HG03575 (cell line): ENCODE measurements at regions not wholly inside any gene's neighbourhood (a gene's known extent, or its start where the extent isn't known, plus 50 kb on each side); places are given as distances from the start of the nearest gene placed in this dataset.
"Not testable (repeated sequence)": the region's sequence is repeated elsewhere in the genome, so short reads cannot be mapped to it uniquely, and the experiment has no call there.

ENCODE experiments used
- ATAC-seq: cut with Tn5 transposase; IDR thresholded peaks from one replicate; pipeline ENCODE4 v1.9.1; 2021; ENCODE audit not compliant: unreplicated experiment, insufficient number of reproducible peaks, low FRiP score; ENCODE audit errors: extremely low read depth

DNA sequence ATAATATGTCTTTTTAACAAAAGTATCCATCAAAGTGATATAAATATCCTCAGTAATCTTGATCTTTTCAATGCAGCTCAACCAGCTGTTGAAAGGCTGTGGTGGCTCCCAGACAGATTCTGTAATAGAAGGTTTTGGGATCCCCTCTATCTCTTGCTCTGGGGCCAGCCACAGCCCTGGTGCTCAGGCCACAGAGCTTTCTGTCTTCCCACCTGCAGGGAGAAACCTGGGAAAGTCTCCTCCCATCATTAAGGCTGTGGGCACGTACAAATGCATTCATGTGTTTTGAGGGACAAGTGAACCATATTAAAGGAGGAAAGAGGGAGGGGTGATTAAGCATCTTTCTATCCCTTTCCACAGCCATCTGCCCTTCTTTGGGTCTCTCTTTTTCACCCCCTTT lies 183.1 kb downstream of the PRDM13 start:
- no peak for ATAC-seq

DNA sequence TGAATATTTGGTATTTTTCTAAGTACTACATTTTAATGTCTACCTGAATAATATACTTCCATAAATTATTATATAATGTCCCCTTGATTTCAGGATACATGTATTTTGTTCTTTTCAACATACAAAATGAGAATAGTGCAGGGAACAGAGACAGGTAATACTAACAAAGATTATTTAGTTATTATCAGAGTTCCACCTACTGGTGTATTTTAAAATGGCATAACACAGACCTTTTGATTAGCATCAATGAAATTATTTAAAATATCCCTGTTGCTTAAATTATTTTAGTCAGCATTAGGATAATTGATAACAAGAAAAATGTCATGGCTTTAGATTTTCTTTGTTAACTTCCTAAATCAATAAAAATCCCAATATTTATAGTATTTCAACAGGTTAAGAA lies 184.0 kb downstream of the PRDM13 start:
- ATAC-seq = no peak

DNA sequence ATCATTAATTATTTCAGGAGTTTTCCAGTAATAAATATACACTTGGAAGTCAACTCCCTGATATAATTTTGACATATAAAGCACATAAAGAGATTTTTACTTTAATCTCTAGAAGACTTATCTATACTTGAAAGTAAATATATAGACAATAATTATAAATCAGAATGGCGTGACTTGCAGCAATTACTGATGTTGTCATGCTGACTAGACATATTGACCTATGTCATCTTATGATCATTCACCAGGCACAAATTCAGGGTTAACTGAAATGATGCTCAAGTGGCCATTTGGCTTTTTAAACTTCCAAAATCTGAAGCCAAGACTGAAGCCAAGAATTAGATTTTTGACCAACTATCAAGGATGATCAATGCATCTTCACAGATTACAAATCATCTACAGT lies 192.2 kb downstream of the MCHR2 start:
- no peak for ATAC-seq

GRCh38 chr6:99802396-99803031 lies 191.5 kb downstream of the MCHR2 start:
- no peak for ATAC-seq

GRCh38 chr6:99808992-99809391 lies 185.0 kb downstream of the MCHR2 start:
- no peak for ATAC-seq

GRCh38 chr6:99810295-99810694 lies 183.7 kb downstream of the MCHR2 start:
- ATAC-seq = no peak

DNA sequence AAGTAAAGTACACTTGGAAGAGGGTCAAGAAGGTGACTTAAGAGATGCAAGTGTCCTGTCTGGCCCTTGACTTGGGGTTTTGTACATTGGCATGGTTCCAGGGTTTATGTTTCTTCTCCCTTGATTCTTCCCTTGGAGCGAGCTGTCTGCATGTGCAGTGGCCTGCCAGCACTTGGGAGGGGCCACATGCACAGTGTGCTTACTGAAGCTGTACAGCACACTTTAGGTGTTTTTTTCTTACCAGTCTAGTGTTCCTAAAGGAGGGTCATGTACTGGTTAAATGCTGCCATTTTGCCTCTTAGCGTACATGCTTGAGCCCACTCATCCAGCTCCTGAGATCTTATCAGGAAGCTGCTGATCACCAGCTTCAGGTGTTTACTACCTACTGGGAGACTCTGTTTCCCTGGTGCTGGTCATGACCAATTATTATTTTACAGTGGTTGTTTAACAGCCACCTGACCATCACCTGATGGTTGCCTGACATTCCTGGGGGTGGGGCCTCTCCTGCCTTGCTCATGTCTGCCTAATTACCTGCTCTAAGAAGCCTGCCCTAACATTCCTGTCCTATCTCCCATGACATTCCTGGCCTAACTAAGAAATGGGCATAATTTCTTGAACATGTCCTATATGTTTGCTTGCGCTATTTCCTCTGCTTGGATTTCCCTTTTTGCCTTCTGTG lies 182.9 kb downstream of the MCHR2 start:
- no peak for ATAC-seq

- ATAC-seq = no peak
These were observed 182.4 kb downstream of the MCHR2 start for GRCh38 chr6:99811636-99812035.

DNA sequence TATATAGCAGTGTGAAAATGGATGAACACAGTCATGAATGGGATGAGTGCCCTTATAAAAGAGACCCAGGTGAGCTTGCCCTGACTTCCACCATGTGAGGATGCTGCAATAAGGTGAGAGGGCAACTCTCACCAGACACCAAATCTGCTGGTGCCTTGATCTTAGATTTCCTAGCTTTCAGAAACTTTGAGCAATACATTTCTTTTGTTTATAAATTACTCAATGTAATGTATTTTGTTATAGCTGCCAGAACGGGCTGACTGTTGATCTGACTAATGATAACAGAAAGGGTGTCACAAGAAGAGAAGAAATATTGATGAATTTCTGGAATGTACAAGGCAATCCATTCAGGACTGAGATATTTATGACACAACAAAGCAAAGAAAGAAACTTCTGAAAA lies 180.5 kb downstream of the MCHR2 start:
- ATAC-seq = no peak

GRCh38 chr6:99814230-99814928 lies 179.6 kb downstream of the MCHR2 start:
- no peak for ATAC-seq

- ATAC-seq = no peak
These were observed 177.2 kb downstream of the MCHR2 start for GRCh38 chr6:99816795-99817194.

- ATAC-seq = no peak
These were observed 175.9 kb downstream of the MCHR2 start for GRCh38 chr6:99818161-99818560.

DNA sequence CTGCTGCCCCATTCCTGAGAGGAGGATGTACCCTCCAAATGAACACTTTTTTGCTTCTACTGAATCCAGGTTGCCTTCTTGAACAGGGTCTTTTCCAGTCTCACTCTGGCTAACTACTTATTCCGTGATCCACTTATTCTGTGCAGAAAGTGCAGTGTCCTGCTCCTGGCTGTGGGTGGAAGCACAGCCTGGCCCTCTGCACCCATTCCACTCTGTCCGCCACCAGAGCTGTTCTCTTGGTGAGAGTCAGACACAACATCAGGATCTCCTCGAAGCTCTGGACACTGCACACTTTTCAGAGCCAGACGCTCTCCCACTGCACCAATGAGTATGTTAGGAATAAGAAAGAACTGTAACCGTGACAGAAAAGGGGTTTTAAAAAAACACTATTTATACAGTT lies 174.2 kb downstream of the MCHR2 start:
- no peak for ATAC-seq

DNA sequence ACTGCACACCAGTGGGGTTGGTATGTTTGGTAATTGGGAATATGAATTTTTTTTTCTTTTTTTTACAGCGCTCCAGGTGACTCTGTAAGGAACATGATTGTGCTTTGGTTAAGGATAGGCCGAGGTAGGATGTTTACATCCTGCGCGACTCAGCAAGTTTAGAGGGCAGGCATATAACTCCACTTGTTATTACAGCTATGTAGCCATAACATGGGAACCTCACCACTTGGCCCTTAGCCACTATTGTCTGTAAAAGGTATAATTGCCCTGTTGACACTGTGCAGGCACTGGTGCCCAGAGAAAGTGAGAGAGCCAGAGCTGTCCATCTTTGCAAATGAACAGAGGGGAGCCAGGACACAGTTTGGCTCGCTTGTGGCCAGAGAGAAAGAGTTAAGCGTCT lies 172.9 kb downstream of the MCHR2 start:
- ATAC-seq = no peak

DNA sequence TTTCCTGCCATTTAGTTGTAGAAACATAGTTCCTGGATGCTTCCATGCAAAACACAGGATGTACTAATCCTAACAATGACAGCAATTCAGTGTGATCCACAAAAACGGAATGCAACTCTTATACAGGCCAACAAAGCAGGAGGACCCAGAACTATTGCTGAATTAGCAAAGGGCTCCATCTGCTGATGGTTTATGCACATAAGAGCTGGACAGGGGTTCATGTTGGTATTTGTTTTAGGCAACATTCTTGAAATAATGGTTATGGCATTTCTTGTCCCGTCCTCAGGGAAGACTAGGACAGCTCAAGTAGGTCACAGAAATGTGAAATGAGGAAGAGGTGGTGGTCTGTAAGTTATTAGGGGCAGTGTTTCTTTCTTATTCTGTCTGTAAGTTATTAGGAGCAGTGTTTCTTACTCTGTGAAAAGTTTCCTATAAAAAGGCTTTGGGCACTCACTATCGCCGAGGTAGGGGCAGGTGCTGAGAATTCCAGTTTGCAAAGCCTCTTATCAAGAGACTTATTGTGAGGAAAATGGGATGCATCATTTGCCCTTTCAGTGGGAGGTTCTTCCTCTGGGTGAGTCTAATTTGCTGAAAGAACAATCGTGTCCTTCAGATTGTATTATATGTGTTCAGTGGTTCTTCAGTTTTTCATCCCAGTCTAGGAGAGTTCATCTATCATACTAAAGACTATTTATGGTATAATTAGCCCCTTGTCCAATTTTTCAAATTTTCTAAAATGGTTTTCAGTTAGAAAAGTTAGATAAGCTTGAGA lies 171.1 kb downstream of the MCHR2 start:
- ATAC-seq = no peak

- ATAC-seq = not testable (repeated sequence)
These were observed 170.3 kb downstream of the MCHR2 start for GRCh38 chr6:99823513-99824235.

- no peak for ATAC-seq
These were observed 161.0 kb downstream of the MCHR2 start for GRCh38 chr6:99833034-99833433.

- no peak for ATAC-seq
These were observed 157.6 kb downstream of the MCHR2 start for GRCh38 chr6:99836471-99836870.

- no peak for ATAC-seq
These were observed 155.4 kb downstream of the MCHR2 start for GRCh38 chr6:99838607-99839006.
